K562 (cell line): ENCODE measurements at regions not wholly inside any gene's neighbourhood (a gene's known extent, or its start where the extent isn't known, plus 50 kb on each side); places are given as distances from the start of the nearest gene placed in this dataset.

ENCODE experiments used
- ATAC-seq: fragments of 200-7000 bp; cut with Tn5 transposase; 3 replicates; pipeline ENCODE4 v1.9.1; 2020; ENCODE audit warnings: moderate library complexity
- BruUV-seq: library from RNA; stranded (reverse); fragments of 400-500 nt; replicated peaks from 2 replicates; lab custom pipeline; 2021; lab: Mats Ljungman, UMichigan
- CTCF ChIA-PET: fragments of 300-600 bp; formaldehyde crosslinking; extraction: SDS; loops from one replicate; lab custom pipeline; 2021; ENCODE audit warnings: low intra/inter-chr PET ratio; lab: Yijun Ruan, JAX
- POLR2A ChIA-PET: fragments of 300-600, 350-650 bp; sonication (Branson Sonifier 250); formaldehyde crosslinking; extraction: SDS; loops from one replicate; lab custom pipeline; 2021; ENCODE audit warnings: antibody characterized with exemption, inconsistent platforms; lab: Yijun Ruan, JAX
- DNase-seq, 4 experiments: peaks; one replicate each; pipeline versions ENCODE4 v3.0.0 to v3.0.0-alpha.2; 2011 to 2018; ENCODE audit warnings: low spot score in 3 of 4, mixed read lengths in 3 of 4; ENCODE audit errors: extremely low read depth in 1 of 4
- FAIRE-seq: peaks from 2 replicates; lab custom pipeline; 2011; peaks lifted over from hg19 to GRCh38; lab: Jason Lieb, UNC
- H2AFZ ChIP-seq: 2 replicates; pipeline ENCODE4 v1.6.0; 2011; ENCODE audit warnings: low read depth, low read length, control low read depth, inconsistent platforms
- H3K27ac ChIP-seq: fragments of 200-600 bp; 3 replicates; pipeline ENCODE4 v1.8.0; 2011; ENCODE audit warnings: low read depth, mild to moderate bottlenecking, control low read depth, inconsistent platforms, low read length, moderate library complexity, mixed read lengths; ENCODE audit errors: extremely low read depth
- H3K27me3 ChIP-seq, 2 experiments: fragments of 300-600 bp in 1 of 2; 2 replicates in 1 of 2; 3 replicates in 1 of 2; pipeline versions ENCODE4 v1.6.0 to v1.8.0; 2011; ENCODE audit warnings: inconsistent platforms in 2 of 2, low read length in 2 of 2, mild to moderate bottlenecking in 1 of 2, mixed read lengths in 1 of 2, moderate library complexity in 1 of 2; ENCODE audit not compliant: control insufficient read depth in 2 of 2, insufficient read depth in 2 of 2
- H3K36me3 ChIP-seq: fragments of 300-600 bp; 3 replicates; pipeline ENCODE4 v1.8.0; 2011; ENCODE audit warnings: mild to moderate bottlenecking, low read length, inconsistent platforms; ENCODE audit not compliant: control insufficient read depth, insufficient read depth
- H3K4me1 ChIP-seq, 2 experiments: fragments of 200-600 bp in 1 of 2; replicated peaks in 1 of 2; 2 replicates in 1 of 2; 3 replicates in 1 of 2; pipeline versions ENCODE4 v1.5.1 to v1.8.0; 2011; ENCODE audit warnings: inconsistent platforms in 2 of 2, low read length in 2 of 2, mild to moderate bottlenecking in 1 of 2, mixed read lengths in 1 of 2, moderate library complexity in 1 of 2; ENCODE audit not compliant: control insufficient read depth in 2 of 2, insufficient read depth in 2 of 2
- H3K4me2 ChIP-seq: 2 replicates; pipeline ENCODE4 v1.6.1; 2011; ENCODE audit warnings: low read length, control low read depth, inconsistent platforms, mixed read lengths; ENCODE audit not compliant: insufficient read depth
- H3K4me3 ChIP-seq: fragments of 200-600 bp; sonication (generic), shearing (Covaris generic); 2 replicates; pipeline ENCODE4 v1.5.1; 2016; ENCODE audit warnings: control low read depth, inconsistent platforms
- H3K79me2 ChIP-seq: fragments of 200-600 bp; 3 replicates; pipeline ENCODE4 v1.8.0; 2011; ENCODE audit warnings: low read length, inconsistent platforms; ENCODE audit not compliant: control insufficient read depth, insufficient read depth
- H3K9ac ChIP-seq, 2 experiments: 2 replicates each; pipeline versions ENCODE4 v1.6.0 to v1.6.1; 2011; ENCODE audit warnings: low read depth in 2 of 2, low read length in 2 of 2, control low read depth in 1 of 2, inconsistent platforms in 1 of 2, mild to moderate bottlenecking in 1 of 2, mixed read lengths in 1 of 2; ENCODE audit not compliant: insufficient read depth in 1 of 2
- H3K9me1 ChIP-seq: one replicate; pipeline ENCODE4 v1.6.0; 2011; ENCODE audit warnings: inconsistent platforms, mild to moderate bottlenecking, low read length, moderate library complexity; ENCODE audit not compliant: control insufficient read depth, insufficient read depth
- H3K9me3 ChIP-seq: replicated peaks from 2 replicates; pipeline ENCODE4 v1.5.1; 2011; ENCODE audit warnings: low read depth, low read length, inconsistent platforms; ENCODE audit not compliant: control insufficient read depth, insufficient read depth
- H4K20me1 ChIP-seq: replicated peaks from 2 replicates; pipeline ENCODE4 v1.6.1; 2011; ENCODE audit warnings: low read length, inconsistent platforms, mixed read lengths; ENCODE audit not compliant: control insufficient read depth, insufficient read depth
- ATF7 ChIP-seq: fragments of 450-650 bp; IDR thresholded peaks from 2 replicates; pipeline ENCODE4 v1.7.1; 2014; ENCODE audit warnings: mild to moderate bottlenecking, moderate library complexity
- BRD4 ChIP-seq: fragments of 200-600 bp; sonication (generic); IDR thresholded peaks from 2 replicates; pipeline ENCODE4 v1.6.1; 2017; ENCODE audit warnings: inconsistent platforms
- EP300 ChIP-seq: IDR thresholded peaks from 2 replicates; pipeline ENCODE4 v1.6.1; 2012; ENCODE audit warnings: low read length, improper control_type of control experiment
- HMG20A ChIP-seq: fragments of 450-650 bp; formaldehyde crosslinking; conservative IDR thresholded peaks from 2 replicates; pipeline ENCODE4 v1.4.0; 2020; ENCODE audit warnings: mild to moderate bottlenecking, mixed read lengths
- IRF2 ChIP-seq: sonication (generic); formaldehyde crosslinking; IDR thresholded peaks from 2 replicates; pipeline ENCODE4 v1.8.1; 2022; ENCODE audit warnings: mild to moderate bottlenecking, missing genetic modification reagents
- KAT2B ChIP-seq: IDR thresholded peaks from one replicate; pipeline ENCODE4 v1.6.1; 2012; ENCODE audit warnings: low read depth, mild to moderate bottlenecking, control low read depth, inconsistent platforms, low read length, moderate library complexity
- KHSRP ChIP-seq: fragments of 450-650 bp; IDR thresholded peaks from 2 replicates; pipeline ENCODE4 v1.6.1; 2017
- NCOA2 ChIP-seq, 2 experiments: fragments of 450-650 bp; IDR thresholded peaks; 2 replicates each; pipeline ENCODE4 v1.6.1; 2018; ENCODE audit warnings: mild to moderate bottlenecking in 2 of 2, moderate library complexity in 1 of 2; ENCODE audit not compliant: partially characterized antibody in 2 of 2
- POLR2G ChIP-seq: fragments of 200-400 bp; formaldehyde crosslinking; IDR thresholded peaks from 2 replicates; pipeline ENCODE4 v1.6.1; 2017; ENCODE audit warnings: low read depth, mild to moderate bottlenecking, antibody characterized with exemption, low read length, moderate library complexity
- PTRF ChIP-seq: fragments of 450-650 bp; IDR thresholded peaks from 2 replicates; pipeline ENCODE4 v1.6.1; 2016; ENCODE audit warnings: mild to moderate bottlenecking, missing genetic modification characterization, missing compliant biosample characterization
- SMARCA5 ChIP-seq: fragments of 450-650 bp; IDR thresholded peaks from 2 replicates; pipeline ENCODE4 v1.6.1; 2016
- TGIF2 ChIP-seq: sonication (generic); formaldehyde crosslinking; IDR thresholded peaks from 2 replicates; pipeline ENCODE4 v1.8.1; 2022; ENCODE audit warnings: mild to moderate bottlenecking, missing genetic modification reagents, moderate library complexity
- WHSC1 ChIP-seq: IDR thresholded peaks from one replicate; pipeline ENCODE4 v1.6.1; 2012; ENCODE audit warnings: low read length, control low read depth, inconsistent platforms
- ZBTB17 ChIP-seq: fragments of 450-650 bp; formaldehyde crosslinking; IDR thresholded peaks from 2 replicates; pipeline ENCODE4 v1.4.0; 2020; ENCODE audit warnings: mild to moderate bottlenecking
- ZNF133 ChIP-seq: fragments of 250-450 bp; sonication (Bioruptor Pico); IDR thresholded peaks from 2 replicates; pipeline ENCODE4 v1.4.0; 2020; ENCODE audit warnings: mild to moderate bottlenecking
- ZNF175 ChIP-seq: fragments of 200-800 bp; sonication (Bioruptor generic); IDR thresholded peaks from 2 replicates; pipeline ENCODE4 v1.6.1; 2016; ENCODE audit warnings: low read depth, mild to moderate bottlenecking, missing genetic modification characterization, missing compliant biosample characterization
- ZNF197 ChIP-seq: fragments of 200-800 bp; sonication (Bioruptor generic); IDR thresholded peaks from 2 replicates; pipeline ENCODE4 v1.6.1; 2016; ENCODE audit warnings: low read depth, missing genetic modification characterization, missing compliant biosample characterization
- WGBS: fragments of 100-300 bp; shearing (Covaris generic); methylation state at CpG from one replicate; pipeline ENCODE4 v1.1.6; 2016; ENCODE audit warnings: low coverage, mixed read lengths; ENCODE audit not compliant: insufficient coverage; ENCODE audit errors: missing lambda C conversion rate; 5-methylcytosine and 5-hydroxymethylcytosine counted together
- in situ Hi-C: fragments of 300-500 bp; cut with MboI; formaldehyde crosslinking; loops from 4 replicates; pipeline ENCODE4 v1.15.0; 2018; ENCODE audit warnings: inconsistent platforms, mixed read lengths
- intact Hi-C: fragments of 100-400 bp; cut with micrococcal nuclease; formaldehyde crosslinking; loops from 2 replicates; pipeline ENCODE4 v1.14.2; 2022

DNA sequence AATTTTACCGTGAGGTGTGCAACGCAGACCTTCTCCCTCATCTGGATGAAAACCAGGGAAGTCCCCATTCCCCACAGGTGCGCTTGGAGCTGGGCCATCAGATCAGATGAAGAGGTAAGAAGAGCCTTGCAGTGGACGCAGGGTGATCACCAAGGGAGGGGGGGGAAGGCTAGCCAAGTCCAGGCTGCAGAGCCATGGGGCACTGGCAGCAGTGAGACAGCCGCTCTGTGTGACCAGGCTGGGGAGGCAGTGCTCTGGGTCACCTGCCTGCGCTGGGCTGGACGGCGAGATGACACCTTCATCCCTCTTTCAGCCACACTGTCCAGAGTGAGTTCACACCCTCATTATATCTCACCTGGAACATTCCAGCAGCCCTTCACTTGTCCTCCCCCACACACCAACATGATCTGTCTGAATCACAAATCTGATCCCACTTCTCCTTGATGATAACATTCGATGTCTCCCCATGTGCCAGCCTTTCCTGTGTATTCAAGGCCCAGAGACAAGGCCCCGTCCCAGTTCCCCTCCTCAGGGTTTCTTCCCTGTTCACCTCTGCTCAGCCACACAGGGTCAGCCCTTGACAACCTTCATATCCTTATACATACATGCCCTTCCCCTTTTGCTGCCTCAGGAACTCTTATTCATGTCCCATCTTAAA lies 65.9 kb upstream of the VASH1 start:
- H3K9me3 ChIP-seq: no peaks in the 10 kb centered on the region
- FAIRE-seq (no peak), ATAC-seq (no peak), DNase-seq (no peak)
- no peaks in the 10 kb centered on the region for H4K20me1 ChIP-seq
- no peaks in the 10 kb centered on the region for H3K36me3 ChIP-seq
- H3K9ac ChIP-seq: no peak overlapping the region
- 0% methylated on average over 10 of the region's 10 CpGs for WGBS
- H3K79me2 ChIP-seq: no peaks in the 10 kb centered on the region
- no peak overlapping the region for H2AFZ ChIP-seq
- H3K4me3 ChIP-seq: no peak overlapping the region
- no peaks in the 10 kb centered on the region; a peak in 1 of 5 replicates for H3K4me1 ChIP-seq
- ChIA-PET CTCF (no interaction called here), POLR2A (no interaction called here)
- in situ Hi-C loops: no loop called here
- BruUV-seq: no TSS peak
- H3K4me2 ChIP-seq: no peak overlapping the region
- TF ChIP-seq HMG20A (CRISPR knock-in tag): no peak
- no peak for TF ChIP-seq POLR2G
- no peak for TF ChIP-seq BRD4
- TF ChIP-seq KAT2B: no peak
- TF ChIP-seq EP300: no peak
- TF ChIP-seq ZNF197 (CRISPR knock-in tag): no peak
- no peak for TF ChIP-seq TGIF2 (CRISPR knock-in tag)
- no peak for TF ChIP-seq IRF2 (CRISPR knock-in tag)
- no peak for TF ChIP-seq SMARCA5
- no peak for TF ChIP-seq PTRF (tag)
- no peak for TF ChIP-seq WHSC1
- no peak for TF ChIP-seq NCOA2 (IDR thresholded peaks at IDR 0.05; ENCODE audit: partially characterized antibody in 2 of 2)
- TF ChIP-seq KHSRP: no peak
- TF ChIP-seq ATF7: no peak
- no peak for TF ChIP-seq ZNF175
- TF ChIP-seq ZNF133 (CRISPR knock-in tag): no peak
- no peak for TF ChIP-seq ZBTB17 (CRISPR knock-in tag)
- H3K27ac ChIP-seq: no peak overlapping the region
- intact Hi-C loops: no loop called here
- H3K27me3 ChIP-seq: peaks cover 4 to 41% of the 10 kb centered on the region in 2 experiments; a peak in 3 of 5 replicates
- H3K9me1 ChIP-seq: no peaks in the 10 kb centered on the region
